Right renal cortex interstitium (tissue), 3 donors: ENCODE measurements at regions not wholly inside any gene's neighbourhood (a gene's known extent, or its start where the extent isn't known, plus 50 kb on each side); places are given as distances from the start of the nearest gene placed in this dataset.
"Not testable (repeated sequence)": the region's sequence is repeated elsewhere in the genome, so short reads cannot be mapped to it uniquely, and the experiment has no call there.

Source experiments
- DNase-seq, 3 donors: peaks; one replicate each; pipeline ENCODE4 v3.0.0-alpha.2; 2013; ENCODE audit warnings: low read depth in 3 of 3, low spot score in 2 of 3

DNA sequence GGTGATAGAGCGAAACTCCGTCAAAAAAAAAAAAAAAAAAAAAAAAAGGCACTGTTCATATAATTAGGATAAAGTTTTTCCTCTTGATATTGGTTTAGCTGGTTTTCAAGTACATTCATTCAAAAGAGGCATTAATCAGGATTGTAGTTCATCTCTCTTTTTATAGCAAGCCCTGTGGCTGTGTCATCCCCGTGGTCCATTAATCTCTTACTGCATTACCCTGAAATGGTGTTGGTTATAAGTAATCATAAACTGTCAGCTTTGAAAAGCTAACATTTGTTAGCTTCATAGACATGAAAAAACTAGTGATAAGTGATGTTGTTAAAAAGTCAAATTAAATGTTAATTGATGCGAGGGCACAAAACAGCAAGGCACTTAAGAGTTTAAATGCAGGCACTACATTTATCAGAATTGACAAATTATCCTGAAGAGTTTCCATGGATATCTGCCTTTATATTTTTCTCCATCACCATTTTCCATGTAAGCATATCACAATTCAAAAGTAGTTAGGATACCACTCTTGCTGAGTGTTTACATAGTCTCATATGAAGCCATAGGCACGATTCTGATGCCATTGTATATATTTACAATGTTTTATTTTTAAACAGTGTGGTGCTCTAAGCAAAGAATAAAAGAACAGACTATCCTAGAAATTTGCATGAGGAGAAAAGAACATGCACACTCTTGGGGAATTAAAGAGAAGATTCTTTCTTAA, 193.1 kb downstream of the OTOL1 start:
- no peak for DNase-seq

DNA sequence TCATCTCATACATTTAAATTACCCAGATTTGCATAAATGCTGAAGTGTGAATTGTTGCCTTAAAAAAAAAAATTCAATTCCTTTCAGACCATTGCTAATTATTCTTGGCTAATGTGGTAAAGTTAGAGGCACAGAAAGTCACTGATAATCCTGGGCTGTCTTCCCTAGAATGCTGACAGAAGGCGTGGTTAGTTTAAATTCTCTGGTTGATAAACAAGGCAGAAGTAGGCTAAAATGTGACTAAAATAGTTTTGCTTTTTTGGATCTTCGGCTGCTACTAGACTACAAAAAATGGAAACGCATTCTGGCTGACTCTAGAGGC, 193.7 kb downstream of the OTOL1 start:
- DNase-seq: no peak

DNA sequence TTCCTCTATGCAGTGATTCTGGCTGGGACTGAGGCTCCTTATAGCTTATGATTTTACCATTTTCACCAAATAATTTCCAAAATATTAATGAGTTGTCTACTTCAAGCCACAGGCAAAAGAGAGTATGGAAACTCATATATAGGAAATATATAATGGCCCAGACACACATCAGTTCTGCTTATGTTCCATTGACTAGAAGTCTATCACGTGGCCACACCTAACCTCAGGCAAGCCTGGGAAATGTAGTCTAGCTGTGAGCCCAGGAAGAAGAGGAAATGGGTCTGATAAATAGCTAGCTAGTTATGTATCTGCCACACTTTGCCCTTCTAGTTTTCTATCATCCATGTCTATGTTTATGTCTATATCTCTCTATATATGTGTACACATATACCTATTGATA, 195.1 kb downstream of the OTOL1 start:
- no peak for DNase-seq

DNA sequence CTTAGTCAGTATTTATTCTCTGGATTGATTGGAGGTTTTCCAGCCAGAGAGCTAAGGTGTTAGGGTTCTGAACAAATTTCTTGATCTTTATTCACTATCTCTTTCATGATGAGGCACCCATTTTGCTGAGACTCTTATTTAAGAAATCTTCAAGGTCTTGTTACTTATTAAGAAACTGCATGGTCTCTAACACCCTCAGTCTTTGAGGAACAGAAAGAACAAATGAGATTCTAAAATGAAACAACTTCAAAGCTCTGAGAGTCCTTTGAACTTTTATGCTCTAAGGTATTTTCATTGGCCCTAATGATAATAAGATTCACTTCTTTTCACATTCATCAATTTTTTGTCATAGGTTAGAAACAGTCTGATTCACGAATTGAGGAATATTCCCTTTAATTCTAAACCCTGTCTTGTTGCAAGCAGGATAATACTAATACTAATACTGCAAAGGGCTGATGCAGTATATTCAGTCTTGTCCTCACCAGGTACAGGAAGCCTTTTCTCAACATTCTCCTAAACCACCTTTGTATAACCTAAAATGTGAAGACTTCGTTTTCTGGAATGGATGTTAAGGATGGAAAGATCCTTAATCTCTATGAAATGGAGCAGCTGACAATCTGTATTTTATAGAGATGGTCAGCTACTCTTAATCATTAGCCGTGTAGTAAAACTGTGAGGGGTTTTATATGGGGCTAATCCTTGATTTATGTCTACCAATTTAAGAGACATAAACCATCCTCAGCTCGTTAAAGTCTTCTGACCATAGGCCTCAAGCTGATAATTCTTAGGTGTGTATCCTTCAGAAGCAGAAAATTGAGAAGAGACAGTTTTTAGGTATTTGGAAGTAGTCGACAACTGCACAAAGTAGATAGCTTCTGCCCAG, 198.3 kb downstream of the OTOL1 start:
- DNase-seq: no peak

DNA sequence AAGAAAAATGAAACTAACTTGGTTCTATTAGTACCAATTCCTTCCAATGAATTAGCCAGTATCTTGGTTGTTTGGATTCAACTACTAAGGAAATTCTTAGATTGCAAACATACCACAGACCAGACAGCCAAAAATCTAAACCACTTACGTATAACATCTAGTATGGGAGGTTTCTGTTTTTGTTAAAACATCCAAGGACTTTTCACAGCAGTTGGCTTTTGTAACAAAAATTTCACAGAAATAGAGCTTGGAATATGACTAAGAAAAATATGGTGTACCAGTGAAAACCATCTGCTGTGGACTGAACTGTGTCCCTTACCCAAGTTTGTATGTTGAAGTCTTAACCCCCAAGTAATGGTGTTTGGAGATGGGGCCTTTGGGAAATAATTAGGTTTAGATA, 199.2 kb downstream of the OTOL1 start:
- DNase-seq: no peak

DNA sequence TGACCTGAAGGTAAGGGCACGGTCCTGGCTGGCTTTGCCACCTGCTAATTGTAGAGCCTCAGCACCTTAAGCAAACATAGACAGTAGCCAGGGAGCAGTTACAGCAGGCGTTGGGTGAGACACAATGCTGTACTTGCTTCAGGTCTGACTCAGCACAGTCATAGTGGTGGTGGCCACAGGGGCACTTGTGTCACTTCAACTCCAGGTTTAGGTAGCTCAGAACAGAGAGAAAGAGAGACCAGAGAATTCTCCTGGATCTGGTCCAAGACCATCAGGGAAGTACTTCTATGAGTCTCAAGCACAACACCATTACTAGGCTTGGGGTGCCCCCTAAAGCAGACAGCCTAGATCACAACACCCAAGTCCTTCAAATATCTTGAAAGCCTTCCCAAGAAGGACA, 204.4 kb downstream of the OTOL1 start:
- no peak for DNase-seq

DNA sequence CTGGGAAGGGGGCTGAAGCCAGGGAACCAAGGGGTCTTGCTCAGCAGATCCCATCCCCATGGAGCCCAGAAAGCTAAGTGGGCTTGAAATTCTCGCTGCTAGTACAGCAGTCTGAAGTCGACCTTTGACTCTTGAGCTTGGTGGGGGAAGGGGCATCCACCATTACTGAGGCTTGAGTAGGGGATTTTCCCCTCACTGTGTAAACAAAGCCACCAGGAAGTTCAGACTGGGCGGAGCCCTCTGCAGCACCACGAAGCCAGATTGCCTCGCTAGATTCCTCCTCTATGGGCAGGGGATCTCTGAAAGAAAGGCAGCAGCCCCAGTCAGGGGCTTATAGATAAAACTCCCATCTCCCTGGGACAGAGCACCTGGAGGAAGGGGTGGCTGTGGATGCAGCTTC, 210.6 kb downstream of the OTOL1 start:
- DNase-seq: not testable (repeated sequence)

DNA sequence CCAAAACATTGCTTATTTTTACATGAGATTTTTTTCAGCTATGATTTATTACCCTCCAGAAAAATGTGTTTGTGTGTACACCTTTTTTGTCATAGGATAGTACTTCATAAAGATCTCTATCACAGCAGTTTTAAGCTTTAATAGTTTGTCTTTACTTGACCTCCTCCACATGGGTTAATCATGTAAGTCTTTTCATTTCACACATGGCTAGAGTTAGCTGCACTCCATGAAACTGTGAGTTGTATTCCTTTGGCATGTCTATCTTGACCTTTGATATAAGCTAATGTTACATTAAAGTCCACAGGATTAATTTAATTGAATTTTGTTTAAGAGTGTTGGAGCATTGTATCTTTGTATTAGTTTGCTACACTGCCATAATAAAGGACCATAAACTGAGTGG, 217.1 kb downstream of the OTOL1 start:
- DNase-seq: peak in 1 of 3 donors; percentile 16

DNA sequence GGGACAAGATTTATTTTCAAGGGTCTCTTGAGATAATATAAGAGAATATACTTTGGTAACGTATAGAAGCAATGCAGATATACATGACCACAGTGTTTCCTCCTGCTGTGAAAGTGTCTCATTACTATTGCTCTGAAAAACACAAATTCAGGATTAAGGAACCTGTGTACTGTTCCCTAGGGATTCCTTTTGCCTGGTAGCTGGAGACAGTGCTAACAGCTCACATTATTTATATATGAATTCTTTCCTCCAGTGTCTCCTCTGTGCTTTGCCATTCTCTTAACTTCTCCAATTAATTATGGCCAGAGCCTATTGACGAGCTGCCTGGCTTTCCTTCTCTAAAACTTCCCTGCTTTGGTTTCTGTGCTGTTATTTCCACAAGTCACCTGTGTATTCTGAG, 235.4 kb downstream of the OTOL1 start:
- DNase-seq: no peak

DNA sequence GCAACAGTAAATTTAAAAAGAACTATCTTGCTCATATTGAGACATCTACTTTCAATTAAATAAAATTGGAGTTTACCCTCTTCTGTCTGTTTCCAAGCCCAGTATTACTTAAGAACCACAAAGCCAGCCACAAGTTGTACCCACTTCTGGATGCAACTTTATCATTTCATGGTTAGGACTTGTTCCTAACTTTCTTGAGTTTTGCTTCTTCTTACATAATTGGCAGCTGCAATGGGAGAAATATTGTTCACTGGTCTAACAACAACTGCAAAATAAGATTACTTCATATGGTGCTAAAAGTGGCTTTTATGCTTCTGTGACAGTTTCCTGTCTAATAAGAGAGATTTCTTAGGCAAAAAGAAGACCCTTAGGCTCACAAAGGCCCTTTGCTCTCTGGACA, 240.6 kb downstream of the OTOL1 start:
- no peak for DNase-seq

DNA sequence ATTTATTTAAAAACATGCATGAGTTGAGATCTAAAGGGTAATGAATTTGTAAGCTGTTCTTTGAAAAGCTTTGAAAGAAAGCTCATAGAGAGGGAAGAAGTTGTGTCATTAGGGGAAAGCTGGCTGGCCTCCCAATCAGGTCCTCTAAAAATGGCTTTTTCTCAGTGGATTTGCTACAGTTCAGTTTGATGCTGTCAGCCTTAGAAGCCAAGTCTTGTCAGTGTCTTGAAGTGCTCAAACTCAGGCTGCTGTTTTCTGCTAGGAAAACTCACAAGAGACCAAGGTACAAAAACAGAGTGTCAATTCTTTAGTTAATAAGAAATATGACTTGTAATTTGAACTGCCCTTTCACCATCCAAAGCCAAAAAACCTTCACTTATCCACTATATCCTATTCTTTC, 243.8 kb downstream of the OTOL1 start:
- DNase-seq: no peak

DNA sequence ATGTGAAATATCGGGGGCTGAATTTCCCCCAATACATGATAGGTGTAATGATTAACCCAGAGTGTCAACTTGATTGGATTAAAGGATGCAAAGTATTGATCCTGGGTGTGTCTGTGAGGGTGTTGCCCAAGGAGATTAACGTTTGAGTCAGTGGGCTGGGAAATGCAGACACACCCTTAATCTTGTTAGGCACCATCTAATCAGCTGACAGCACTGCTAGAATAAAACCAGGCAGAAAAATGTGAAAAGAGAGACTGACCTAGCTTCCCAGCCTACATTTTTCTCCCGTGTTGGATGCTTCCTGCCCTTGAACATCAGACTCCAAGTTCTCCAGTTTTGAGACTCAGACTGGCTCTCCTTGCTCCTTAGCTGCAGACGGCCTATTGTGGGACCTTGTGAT, 247.8 kb downstream of the OTOL1 start:
- DNase-seq: no peak

DNA sequence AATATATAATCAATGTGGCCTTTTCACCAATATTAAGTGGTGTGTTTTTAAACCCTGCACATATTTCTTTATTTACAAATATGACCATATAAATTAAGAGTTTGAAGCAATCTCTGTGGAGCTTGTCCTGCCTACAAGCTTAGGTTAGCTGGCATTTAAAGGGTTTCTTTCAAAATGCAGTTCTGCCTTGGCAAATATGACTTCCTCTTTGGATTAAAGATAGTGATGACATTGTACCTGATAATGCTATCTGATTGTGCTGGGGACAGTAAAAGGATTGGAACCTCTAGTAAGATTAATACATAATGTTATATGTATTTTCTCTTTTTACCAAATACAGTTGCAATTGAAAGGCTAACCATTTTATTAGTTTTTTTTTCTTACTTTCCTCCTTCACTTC, 249.1 kb downstream of the OTOL1 start:
- no peak for DNase-seq

DNA sequence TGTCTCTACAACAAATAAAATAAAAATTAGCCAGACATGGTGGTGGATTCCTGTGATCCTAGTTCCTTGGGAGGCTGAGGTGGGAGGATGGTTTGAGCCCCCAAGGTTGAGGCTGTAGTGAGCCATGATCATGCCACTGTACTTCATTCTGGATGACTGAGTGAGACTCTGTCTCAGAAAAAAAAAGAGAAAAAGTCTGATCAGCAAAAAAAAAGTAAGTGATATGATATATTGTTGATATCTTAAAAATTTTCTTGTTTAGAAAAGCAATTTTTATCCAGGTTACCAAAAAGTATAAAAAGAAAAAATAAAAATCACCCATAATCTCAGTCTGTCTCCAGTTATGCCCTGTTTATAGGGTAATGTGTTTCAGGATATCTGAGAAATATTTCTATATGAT, 251.4 kb downstream of the OTOL1 start:
- DNase-seq: no peak

DNA sequence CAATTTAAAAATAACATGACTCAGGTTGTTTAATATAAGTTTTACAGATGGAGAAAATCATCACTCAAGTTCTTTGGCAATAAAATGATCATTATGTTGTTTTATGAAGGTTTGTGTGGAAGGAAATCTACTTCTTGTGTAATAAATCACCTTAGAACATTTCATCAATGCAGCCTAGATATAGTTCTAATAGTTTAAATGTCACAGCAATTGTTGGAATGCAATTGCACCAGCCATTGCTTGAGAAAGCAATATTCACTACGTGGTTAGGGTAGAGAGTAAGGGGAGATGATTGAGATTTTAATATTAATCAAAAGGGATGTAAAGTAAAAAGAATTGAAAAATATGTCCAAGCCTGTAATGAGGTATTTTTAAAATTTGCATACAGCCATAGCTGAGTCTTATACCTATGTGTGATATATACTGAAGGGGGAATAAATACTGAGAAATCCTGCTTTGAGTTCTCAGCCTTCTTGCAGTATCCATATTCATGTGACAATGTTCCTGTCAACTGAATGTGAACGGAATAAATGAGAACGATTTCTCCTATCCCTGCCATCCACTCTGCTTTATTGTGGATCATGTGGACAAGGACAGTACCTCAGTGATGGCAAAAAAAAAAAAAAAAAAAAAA, 257.9 kb downstream of the OTOL1 start:
- DNase-seq: no peak

DNA sequence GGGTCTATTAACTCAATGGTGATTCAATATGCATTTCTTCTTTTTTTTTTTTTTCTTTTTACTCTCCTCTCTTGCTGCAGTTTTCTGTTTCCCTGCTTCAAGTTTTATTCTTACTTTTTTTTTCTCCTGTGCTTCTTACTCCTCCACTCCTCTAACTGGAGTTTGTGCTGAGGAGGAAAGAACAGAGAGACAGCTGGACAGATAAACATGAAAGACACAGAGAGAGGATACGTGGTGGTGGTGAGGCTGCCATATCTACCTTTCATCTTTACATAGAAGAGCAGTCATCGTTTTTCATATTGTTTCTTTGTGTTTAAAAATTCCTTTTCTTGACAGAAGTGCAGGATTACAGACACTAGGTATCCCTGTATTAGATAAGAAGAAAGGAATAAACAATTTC, 262.8 kb downstream of the OTOL1 start:
- no peak for DNase-seq

DNA sequence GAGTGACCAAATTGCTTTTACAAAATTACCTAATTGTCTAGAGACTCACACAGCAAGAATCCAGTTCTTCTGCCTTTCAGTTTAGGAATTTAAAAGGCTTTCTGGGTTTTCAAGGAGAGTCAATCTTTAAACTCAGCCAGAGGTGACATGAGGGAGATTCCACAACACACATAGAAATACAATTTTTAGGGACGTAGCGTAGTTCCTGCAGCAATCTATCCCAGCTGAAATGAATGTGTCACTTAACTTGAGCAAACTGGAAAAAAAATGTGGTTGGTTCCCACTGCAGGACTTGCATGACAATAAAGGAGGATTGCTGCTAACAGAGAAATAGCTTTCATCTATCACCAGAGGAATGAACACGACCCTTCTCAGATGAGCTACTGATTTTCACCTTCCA, 269.7 kb downstream of the OTOL1 start:
- no peak for DNase-seq

DNA sequence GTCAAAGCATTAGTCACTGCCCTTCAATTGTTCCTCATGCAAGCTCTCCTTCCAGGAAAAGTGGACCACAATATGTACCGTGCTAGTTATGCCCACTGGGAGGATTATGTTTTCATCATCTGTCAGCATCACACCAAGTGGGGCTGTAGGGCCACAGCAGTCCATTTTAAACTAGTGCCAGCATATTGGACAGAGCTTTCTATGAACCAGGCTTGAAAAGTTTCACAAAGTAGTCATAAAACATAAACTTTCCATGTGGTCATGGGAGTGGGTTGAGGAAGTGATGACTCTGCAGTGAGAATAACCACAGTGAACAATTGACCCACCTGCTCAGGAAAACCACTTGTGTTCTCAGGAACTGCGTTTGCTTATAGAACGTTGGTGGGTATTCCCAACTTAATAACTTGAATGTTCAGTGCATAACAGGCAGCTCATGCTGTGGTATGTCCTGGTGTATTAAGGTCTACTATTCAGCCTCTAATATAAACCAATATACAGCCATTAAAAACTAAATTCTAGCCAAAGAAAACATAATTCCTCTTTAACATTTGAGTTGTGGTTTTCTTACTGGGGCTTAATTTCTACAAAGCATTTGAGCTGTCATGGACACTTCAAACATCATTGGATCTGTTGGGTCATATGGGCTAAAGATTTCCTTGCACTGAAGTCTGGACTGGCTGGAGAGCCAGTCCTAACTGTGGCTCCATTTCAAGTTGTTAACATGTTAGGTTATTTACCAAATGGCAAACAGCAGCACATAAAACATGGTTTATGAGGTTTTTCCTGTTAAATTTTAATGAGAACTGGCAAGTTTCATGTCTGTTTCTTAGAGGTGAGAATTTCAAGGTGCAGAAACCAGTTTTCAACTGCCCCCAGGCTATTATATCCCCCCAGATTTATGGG, 274.1 kb downstream of the OTOL1 start:
- DNase-seq: no peak

DNA sequence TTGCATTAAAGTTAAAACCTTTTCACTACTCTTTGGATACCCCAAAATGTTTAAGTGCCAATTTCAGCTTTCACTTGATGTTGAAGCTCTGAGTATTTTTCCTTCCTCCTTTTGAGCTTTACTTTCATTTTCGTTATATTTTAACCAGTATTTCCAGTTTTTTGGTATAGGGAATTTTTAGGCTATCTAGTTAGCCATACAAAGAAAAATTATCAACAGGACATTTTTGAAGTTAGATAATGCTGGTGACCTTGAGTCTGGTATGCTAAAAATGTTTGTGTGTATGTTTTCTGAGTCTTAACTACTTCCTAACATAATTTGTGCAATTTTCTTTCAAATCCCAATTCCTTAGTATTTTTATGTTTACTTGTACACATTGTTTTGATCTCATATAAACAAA, 284.8 kb downstream of the OTOL1 start:
- no peak for DNase-seq

DNA sequence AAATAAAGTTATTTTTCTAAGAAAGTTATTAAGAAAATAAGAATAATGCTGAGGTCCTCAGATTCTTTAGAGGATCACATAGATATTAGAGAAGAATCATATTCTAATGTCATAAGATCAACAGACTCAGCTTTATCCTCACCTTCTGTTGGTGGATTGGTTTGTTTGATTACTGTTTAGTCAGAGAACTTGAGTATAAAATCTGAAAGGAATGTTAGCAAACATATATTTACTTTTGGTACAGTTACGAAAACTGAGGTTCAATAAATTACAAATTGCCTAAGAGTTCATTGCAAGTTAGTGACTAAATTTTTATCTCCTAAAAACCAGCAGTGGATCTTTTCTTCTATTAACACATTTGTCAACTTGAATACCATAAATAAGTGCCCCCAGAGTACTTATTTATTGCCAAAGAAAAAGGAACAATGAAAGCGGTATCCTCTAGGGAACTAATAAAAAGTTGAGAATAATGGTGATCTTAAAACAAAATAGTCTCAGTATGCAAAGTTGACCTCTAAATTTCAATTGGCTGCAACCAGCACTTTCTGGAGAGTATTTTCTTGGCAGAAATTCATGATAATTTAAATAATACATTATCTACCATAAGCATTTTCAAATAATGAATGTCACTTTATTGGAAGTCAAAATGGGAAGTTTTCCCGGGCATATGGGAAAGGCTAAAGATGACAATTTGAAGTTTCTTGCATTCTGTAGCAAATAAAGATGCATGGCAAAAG, 296.8 kb downstream of the OTOL1 start:
- no peak for DNase-seq
